ENCODE measurements at regions not wholly inside any gene's neighbourhood (a gene's known extent, or its start where the extent isn't known, plus 50 kb on each side); places are given as distances from the start of the nearest gene placed in this dataset.

GRCh38 chr14:23863836-23864235 lies 89.7 kb upstream of the DHRS4 start:
- TF ChIP-seq CTCF (IDR thresholded peaks at IDR 0.05): no peak
- TF ChIP-seq POLR2A (IDR thresholded peaks at IDR 0.05): no peak

Data from Peyer's patch (tissue), 4 donors.